SK-N-DZ (cell line): ENCODE measurements at regions not wholly inside any gene's neighbourhood (a gene's known extent, or its start where the extent isn't known, plus 50 kb on each side); places are given as distances from the start of the nearest gene placed in this dataset.

Source experiments
- DNase-seq: peaks from one replicate; pipeline ENCODE4 v3.0.0-alpha.2; 2015; ENCODE audit warnings: low spot score

DNA sequence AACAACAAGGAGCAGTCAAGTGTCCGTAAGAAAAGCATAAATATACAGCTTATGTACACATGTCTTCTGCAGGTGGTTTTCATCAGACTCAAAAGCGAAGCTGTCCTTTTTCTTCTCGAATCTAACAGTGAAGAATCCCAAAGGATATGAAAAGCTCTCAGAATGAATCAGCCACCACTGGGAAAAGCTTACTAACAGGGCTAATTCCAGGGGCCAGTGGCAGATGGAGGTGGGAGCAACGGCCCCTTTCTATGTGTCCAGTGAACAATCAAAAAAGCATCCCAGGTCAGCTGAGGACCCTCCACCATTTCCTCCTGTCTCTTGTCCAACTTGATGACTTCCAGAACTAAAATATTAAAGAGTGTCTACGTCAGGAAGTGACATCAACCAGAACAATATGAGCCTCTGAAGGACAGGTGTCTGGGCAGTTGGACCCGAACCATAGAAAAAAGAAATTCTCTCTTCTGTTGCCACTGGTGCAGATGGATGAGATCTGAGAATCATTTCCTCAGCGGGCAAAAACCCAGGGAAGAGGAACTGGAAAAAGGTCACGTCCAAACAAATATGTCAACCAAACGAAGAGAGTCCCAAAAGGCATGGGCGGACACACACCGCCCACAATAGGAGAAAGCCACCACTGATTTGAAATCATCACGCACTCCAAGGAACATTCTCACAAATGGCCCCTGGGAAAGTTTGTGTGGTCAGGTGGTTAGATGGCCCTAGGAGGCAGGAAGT, 70.4 kb upstream of the TIAM1 start:
- no peak for DNase-seq

DNA sequence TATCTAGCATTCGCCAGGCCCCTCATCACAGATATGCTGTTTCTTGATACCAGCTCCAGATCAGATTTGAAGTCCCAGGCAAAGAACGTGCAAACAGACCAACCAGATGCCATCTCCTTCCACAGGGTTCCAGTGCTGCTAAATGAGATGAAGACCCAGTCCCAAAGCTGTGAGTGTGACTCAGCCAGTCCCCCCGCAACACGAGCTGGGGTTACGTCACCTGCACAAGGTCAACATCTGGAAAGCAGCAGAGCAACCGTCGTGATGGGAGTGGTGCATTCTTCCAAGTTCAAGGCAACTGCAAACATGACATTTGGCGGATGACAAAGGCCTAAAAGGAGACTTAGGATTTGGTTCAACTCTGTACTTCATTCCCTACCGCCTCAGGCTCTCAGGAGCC, 69.6 kb upstream of the TIAM1 start:
- DNase-seq, result no peak

DNA sequence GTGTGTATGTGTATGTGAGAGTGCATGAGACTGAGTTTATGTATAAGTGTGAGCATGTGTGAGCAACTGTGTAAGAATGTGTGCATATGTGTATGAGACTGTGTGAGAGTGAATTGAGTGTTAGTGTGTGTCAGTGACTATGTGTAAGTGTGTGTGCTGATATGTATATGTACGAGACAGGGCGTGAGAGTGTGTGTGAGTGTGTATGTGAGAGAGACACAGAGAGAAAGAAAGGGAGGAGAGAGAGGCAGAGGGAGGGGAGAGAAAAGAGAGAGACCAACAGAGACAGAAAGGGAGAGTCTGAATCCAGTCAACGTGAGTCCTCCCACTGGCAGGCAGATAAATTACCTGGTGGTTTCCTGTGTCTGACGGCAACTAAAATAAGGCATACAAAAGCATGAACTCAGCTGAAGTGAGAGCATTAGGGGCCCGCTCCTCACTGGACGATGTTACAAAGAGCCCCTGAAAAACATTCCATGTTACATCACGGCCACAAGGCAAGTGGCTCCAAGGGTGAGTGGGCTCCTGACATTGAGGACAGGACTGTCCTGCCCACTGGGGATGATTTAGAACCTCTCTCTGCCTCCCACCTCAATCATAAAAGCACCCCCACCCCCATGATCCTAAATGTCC, 66.6 kb upstream of the TIAM1 start:
- DNase-seq, result no peak

DNA sequence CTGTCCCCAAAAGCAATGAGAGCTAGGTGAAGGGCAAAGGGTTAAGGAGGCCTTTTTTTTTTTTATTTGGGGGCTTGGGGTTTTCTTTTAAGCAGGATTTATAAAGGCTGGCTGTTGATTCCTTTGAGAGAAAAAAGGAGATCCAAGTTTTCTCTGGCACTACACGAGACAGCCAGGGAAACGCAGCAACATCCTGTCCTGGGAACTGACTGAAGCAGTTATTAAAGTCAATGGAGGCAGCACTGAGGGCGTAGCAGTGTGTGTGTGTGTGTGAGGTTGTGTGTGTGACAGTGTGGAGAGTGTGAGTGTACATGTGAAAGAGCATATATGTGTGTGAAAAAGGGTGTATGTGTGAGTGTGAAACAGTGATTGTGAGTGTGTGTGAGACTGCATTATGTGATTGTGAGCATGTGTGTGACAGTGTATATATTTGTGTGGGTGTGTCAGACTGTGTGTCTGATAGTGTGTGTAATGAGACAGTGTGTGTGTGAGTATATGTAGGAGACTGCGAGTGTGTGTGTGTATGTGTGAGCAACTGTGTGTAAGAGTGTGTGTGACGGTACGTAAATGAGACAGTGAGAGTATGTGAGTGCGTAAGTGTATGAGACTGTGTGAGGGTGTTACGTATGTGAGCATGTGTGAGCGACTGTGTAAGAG, 65.9 kb upstream of the TIAM1 start:
- no peak for DNase-seq

DNA sequence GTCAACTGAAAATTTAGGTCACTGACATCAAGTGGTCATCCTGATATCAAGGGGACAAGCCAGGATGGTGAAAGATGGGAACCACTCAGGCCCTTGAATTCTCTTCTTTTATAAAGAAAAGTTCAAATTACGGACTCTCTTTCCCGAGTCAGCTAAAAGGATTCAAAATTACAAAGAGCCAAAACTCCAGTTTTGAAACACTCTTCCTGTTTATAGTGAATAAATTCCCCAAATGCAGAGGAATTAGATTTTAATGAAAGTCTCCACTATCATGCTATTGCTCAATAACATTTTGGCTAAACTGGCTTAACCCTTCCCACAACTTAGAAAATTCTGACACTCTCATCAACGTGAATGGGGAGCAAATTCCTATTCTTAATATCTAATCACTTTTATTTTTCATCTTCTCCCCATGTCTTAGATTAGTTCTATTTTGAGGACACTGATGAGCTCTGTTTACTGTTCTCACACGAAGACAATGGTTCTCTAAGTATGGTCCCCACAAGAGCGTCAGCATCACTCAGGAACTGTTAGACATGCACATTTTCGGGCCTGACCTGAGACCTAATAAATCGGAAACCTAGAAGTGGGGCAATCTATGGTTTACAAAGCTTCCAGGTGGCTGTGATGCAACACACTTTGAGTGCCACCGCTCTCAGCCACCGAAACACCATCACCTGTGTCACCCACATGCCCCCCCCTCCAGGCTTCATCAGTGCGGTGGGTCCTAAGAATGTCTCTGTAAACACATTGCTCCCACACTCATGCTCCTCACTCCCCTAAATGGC, 64.4 kb upstream of the TIAM1 start:
- no peak for DNase-seq

DNA sequence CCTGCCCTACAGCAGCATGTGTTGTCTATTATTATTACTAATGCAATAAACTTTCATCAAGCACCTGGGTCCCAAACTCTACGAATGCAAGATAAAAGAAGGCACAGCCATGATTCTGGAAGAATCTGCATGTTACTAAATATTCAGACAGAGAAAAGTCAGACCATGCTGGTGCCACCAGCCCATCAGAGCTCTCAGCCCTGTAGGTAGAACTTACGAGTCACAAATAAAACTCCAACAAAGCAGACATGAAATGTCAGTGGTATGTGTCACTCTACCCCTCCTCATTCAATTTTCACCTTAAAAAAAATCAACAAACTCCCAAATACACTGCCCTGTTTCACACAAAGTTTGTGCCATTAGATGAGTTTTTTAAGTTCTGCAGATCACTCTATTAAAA, 62.4 kb upstream of the TIAM1 start:
- no peak for DNase-seq

DNA sequence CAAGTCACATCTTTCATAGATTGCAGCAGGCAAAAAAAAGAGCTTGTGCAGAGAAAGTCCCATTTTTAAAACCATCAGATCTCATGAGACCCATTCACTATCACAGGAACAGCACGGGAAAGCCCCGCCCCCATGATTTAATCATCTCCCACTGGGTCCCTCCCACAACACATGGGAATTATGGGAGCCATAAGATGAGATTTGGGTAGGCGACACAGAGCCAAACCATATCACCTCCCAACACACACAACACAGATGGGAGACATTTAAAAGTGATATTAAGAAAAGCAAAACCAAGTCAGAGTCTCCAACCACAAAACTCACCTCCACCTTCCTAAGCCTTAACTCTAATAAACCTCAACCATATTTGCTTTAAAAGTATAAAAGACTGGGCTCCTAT, 61.5 kb upstream of the TIAM1 start:
- DNase-seq, result no peak

DNA sequence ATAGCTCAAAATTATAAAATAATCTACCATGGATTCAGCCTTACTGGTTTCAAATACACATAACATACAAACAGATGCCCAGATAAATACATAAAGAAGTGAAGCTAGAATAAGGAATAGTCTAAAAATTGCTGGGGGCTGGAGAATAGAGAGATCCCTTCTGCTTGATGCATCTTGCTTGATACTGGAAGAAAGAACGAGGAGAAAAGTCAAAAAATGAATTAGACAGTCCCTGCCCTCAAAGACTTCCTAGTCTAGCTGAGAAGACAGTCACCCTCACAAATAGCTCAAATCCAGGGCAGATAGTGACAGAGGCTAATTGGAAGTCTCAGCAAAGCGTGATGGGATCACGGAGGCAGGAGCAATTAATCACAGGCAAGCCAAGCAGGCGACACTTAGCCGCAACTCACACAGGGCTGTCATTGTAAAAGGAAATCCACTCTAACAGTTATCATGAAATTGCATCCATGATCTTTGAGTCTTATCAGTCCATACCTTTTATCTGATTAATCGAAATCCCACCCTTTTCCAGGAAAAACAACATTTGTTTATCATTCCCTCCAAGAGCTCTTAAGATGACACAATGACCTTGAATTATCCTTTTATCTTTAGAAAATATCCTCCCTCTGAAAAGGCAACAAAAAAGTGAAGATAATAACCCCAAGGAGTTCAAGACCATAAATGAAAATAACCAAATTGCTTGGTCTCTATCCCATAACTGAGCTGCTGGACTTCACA, 59.7 kb upstream of the TIAM1 start:
- DNase-seq, result peak; percentile 22

DNA sequence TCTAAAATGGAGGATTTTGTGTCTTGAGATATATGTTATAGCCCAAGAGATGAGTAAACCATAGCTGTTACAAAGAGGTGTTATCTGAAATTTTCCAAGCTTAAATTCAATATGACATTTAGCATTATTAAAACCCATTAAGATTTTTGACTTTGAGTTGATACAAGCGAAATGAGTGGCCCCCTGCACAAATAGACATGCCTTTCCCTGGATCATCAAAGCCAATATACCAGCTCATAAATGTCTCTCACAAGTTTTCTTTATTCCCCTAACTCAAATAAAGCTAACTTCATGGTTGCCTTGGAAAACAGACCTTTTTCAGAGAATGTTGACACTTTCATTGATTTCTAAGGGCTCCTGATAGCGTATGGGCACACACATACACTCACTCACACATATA, 55.5 kb upstream of the TIAM1 start:
- DNase-seq, result no peak

DNA sequence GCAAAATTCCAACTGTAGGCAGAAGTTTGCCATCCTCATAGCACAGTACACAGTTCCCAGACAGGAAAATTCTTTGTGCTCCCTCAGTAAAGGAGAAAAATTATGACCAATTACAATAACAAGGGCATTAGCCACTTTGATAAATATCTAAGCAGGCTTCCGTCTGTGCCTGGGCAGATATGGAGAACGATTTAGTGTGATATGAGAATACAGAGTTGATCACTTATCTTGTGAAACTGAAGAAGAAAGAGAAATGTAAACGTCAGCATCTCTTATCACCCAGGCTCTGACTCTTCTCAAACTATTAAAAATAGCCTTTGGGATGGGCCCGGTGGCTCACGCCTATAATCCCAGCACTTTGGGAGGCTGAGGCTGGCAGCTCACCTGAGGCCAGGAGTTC, 54.5 kb upstream of the TIAM1 start:
- no peak for DNase-seq

DNA sequence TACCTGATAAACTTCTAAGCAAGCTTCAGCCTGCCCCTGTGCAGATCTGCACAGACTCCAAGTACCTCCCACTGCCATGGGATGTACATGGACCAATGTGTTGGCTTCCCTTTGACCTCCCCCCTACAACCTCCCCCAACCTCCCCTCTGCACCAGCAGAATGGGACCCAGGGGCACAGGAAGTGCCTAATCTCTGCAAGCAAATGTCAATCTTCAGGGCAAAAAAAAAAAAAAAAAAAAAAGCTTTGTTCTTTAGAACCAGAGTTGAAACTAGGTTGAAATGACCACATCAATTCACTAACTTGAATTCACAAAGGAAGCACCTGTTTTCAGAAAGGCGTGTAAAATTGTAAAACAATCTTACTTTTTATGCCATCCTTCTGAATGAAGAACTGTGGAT, 53.9 kb upstream of the TIAM1 start:
- DNase-seq, result no peak

DNA sequence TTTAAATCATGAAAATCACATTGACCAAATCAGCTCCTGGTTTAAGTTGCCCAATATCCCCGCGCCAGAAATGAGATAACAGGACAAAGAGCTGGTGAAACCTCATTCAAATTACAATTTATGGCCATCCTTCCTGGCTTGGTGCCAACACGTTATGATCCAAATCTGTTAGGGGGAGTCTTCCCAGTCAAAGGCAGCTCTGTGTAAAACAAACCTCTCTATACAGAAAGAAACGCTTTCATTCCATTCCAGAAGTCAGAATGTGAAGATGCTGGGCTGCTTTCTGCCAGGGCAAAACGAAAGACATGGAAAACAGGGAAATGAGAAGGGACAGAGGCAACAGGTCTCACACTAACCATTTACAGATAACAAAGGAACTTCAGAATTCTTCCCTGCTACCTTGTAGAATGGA, 53.5 kb upstream of the TIAM1 start:
- DNase-seq, result peak; percentile 47

DNA sequence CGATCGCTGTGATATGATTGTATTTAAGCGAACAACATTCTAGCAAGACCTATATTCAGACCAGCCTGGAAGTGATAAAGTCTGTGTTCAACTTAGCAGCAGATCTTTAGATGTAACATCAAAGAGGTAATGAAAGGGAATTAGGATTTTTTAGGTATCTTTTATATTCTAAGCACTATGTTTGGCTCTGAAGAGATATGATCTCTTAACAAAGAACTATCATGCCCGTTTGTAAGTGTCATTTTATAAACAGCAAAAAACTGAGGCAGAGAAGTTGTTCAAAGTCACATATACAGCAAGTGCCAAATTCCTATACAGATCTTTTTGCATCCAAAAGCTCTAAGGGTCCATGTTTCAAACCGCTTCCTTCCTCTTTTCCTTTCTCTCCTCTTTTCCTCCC, 53.0 kb upstream of the TIAM1 start:
- no peak for DNase-seq

DNA sequence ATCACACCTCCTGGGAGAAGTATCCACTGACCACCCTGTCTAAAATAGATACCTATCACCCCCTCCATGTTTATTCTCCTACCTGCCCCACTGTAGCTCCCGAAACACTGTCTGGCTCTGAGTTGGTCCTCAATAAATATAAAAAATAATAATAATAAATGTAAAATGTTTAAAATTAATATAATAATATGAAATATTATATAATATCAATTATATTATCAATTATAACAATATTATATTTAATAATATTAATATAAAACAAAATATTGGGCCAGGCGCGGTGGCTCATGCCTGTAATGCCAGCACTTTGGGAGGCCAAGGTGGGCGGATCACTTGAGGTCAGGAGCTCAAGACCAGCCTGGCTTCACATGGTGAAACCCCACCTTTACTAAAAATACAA, 52.3 kb upstream of the TIAM1 start:
- no peak for DNase-seq

DNA sequence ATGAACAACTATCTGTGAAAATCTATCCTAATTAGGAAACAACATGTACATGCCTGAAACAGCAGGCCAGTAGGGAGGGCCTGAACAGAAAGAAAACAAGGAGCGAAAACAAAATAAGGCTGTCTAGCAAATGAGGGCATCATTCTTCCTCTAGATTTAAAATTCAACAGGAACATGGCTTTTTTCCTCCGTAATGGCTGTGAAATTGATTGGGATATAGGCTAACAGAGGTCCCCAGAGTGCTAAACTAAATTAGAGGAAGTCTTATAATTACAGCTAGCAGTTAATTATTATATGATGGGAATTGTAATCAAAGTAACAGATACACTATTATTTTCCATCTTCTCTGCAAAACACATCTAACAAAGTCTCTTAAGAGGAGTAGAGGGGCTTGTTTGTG, 51.7 kb upstream of the TIAM1 start:
- no peak for DNase-seq

DNA sequence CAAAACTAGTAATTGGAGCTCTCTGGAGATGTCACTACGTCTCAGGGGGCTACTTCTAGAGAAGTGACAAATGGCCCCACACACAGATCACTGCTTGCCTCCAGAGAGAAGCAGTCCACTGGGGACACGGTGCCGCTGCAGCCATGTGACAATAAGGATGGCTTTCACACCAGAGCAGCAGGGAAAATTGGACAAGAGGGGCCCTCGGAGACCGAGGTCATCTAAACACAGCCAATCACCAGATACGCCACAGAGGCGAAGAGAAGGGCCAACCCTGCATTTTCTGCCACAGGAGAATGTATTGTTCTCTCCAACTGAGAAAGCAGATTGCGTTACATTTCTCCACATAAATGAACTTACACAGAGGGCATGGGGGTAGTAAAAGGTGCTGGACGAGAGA, 51.2 kb upstream of the TIAM1 start:
- no peak for DNase-seq

DNA sequence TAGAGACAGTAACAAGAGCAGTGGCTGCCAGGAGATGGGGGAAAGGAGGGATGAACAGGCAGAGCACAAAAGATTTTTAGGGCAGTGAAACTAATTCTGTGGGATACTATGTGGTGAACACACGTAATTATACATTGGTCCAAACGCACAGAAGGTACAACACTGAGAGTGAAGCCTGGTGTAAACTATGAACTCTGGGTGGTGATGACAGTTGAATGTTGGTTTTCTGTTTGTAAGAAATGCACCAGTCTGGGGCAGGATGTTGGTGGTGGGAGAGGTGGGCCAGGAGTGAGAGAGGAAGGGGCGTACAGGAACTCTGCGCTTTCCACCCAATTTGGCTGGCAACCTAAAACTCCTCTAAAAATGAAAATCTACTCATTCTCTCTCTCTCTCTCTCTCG, 50.2 kb upstream of the TIAM1 start:
- no peak for DNase-seq
